Activated naive CD4-positive, alpha-beta T cell treated with anti-CD3 and anti-CD28 coated beads for 36 hours (primary cell): ENCODE measurements at regions not wholly inside any gene's neighbourhood (a gene's known extent, or its start where the extent isn't known, plus 50 kb on each side); places are given as distances from the start of the nearest gene placed in this dataset.

Experiments
- CTCF ChIA-PET: fragments of 350-600 bp; sonication (Branson Sonifier 250); formaldehyde crosslinking; loops from one replicate; lab custom pipeline; 2021; ENCODE audit warnings: antibody characterized with exemption; lab: Charles Lee
- DNase-seq: peaks from one replicate; pipeline ENCODE4 v3.0.0-alpha.2; 2020
- H3K27ac Mint-ChIP-seq: one replicate; pipeline ENCODE4 v1.8.0; 2021; ENCODE audit warnings: mild to moderate bottlenecking, mixed read lengths
- H3K27me3 Mint-ChIP-seq: one replicate; pipeline ENCODE4 v1.8.0; 2021; ENCODE audit warnings: low read depth, mixed read lengths
- H3K36me3 Mint-ChIP-seq: one replicate; pipeline ENCODE4 v1.8.0; 2021; ENCODE audit warnings: low read depth, mixed read lengths
- H3K4me1 Mint-ChIP-seq: one replicate; pipeline ENCODE4 v1.8.0; 2021; ENCODE audit warnings: low read depth, mixed read lengths
- H3K4me3 Mint-ChIP-seq: one replicate; pipeline ENCODE4 v1.8.0; 2021; ENCODE audit warnings: mild to moderate bottlenecking, moderate library complexity, mixed read lengths
- H3K9me3 Mint-ChIP-seq: one replicate; pipeline ENCODE4 v1.8.0; 2021; ENCODE audit warnings: mixed read lengths
- intact Hi-C: fragments of 100-400 bp; cut with micrococcal nuclease; formaldehyde crosslinking; loops from one replicate; pipeline ENCODE4 v1.15.1; 2023

DNA sequence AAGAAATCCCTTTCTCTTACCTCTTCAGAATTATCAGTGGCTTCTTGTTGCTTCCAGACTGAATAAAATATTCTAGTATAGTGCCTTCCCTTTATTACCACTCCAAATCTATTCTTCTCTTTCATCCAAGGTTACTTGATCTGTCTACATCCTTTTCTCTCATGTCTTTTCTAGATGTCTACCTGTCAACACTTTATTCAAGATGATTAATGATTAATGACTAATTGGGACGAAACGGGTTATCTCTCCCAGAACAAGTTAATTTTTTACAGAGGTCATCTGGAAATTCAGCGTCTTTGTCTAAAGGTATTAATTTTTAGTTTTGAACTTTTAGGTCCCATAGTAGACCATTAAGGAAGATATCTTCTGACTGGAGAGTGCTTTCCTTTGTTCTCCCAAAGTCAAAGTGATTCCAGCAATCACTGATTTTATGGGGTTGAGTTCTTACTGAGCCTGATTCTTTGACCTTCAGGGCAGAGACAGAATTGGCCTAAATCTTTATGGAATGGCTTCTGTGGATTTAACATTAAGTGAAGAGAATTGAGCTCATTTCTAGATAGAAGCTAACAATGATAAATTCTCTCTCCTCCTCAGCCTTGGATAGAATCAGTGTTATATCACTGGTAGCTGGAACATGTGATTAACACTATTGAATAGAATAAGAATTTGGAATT, 335.4 kb upstream of the TEX13C start:
- Mint-ChIP-seq H3K27ac (no peak overlapping the region), H3K9me3 (no peaks in the 10 kb centered on the region), H3K27me3 (no peaks in the 10 kb centered on the region), H3K4me3 (no peak overlapping the region), H3K4me1 (no peaks in the 10 kb centered on the region), H3K36me3 (no peaks in the 10 kb centered on the region)
- DNase-seq: no peak
- CTCF ChIA-PET: no interaction called here
- intact Hi-C loops: no loop called here

DNA sequence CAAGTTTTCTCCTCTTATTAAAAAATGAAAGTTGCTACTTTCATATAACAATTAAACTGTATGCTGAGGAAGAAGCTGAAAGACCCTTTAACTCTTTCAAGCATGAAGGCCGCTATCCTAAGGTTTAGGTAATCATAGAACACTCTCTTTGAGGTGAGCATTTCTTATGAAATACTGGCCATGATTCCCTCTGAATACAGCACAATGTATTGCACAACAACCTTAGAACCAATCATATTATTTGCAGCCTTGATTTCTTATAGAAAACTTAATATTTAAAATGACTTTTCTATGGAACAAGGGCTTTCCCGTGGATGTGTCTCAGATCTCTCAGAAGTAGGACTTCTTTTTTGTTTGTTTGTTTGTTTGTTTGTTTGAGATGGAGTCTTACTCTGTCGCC, 333.4 kb upstream of the TEX13C start:
- no peak overlapping the region for H3K4me3 Mint-ChIP-seq
- intact Hi-C loops: no loop called here
- no peak overlapping the region for H3K27ac Mint-ChIP-seq
- H3K4me1 Mint-ChIP-seq: no peaks in the 10 kb centered on the region
- H3K27me3 Mint-ChIP-seq: no peaks in the 10 kb centered on the region
- H3K9me3 Mint-ChIP-seq: no peaks in the 10 kb centered on the region
- no peaks in the 10 kb centered on the region for H3K36me3 Mint-ChIP-seq
- no peak for DNase-seq
- CTCF ChIA-PET: no interaction called here

DNA sequence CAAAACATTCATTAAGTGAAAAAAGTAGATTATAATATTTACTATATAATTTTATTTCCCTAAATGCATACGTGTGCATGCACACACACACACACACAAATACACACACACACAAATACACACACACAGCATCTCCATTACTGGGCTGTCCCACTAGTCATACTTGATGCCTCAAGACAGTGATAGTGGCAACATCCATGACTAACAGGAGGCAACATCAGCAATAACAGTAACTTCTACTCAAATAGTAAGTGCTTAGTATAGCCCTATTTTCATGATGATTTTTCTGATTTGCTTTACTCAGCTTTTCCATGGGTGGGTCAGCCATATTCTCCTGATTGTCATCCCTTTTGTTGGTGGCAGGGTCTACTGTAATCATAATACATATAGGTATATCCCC, 325.9 kb upstream of the TEX13C start:
- CTCF ChIA-PET: interaction anchor here (1.0 kb wide), 1 partner anchor 17 kb away, joined by 3 read pairs; no protein-coding TSS in a partner anchor
- Mint-ChIP-seq H3K36me3 (no peaks in the 10 kb centered on the region), H3K4me3 (no peak overlapping the region), H3K27me3 (no peaks in the 10 kb centered on the region), H3K27ac (no peak overlapping the region), H3K9me3 (no peaks in the 10 kb centered on the region), H3K4me1 (no peaks in the 10 kb centered on the region)
- no peak for DNase-seq
- intact Hi-C loops: no loop called here

DNA sequence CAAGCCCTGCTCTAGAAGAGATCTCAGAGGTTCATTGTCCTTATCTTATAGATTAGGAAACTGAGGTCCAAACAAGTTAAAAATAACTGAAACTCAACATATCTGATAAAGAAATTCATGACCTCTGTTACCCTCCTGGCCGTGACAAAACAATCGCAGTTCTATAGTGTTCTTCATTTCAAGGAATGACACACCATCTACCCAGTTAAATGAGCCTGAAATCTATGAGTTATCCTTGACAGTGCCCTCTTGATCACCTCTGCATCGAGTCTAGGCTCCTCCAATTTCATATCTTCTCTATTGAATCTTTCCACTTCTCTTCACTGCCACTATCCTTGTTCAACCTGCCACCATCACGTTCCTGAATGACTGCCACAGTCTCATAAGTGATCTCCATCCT, 325.3 kb upstream of the TEX13C start:
- no peak for DNase-seq
- Mint-ChIP-seq H3K27ac (no peak overlapping the region), H3K36me3 (no peaks in the 10 kb centered on the region), H3K4me3 (no peak overlapping the region), H3K4me1 (no peaks in the 10 kb centered on the region), H3K9me3 (no peaks in the 10 kb centered on the region), H3K27me3 (no peaks in the 10 kb centered on the region)
- intact Hi-C loops: no loop called here
- CTCF ChIA-PET: no interaction called here

- Mint-ChIP-seq H3K36me3 (no peaks in the 10 kb centered on the region), H3K27ac (no peak overlapping the region), H3K4me1 (no peaks in the 10 kb centered on the region), H3K27me3 (no peaks in the 10 kb centered on the region), H3K9me3 (no peaks in the 10 kb centered on the region), H3K4me3 (no peak overlapping the region)
- no peak for DNase-seq
- intact Hi-C loops: no loop called here
- CTCF ChIA-PET: no interaction called here
These were observed 315.8 kb upstream of the TEX13C start for GRCh38 chrX:125003746-125004446.

DNA sequence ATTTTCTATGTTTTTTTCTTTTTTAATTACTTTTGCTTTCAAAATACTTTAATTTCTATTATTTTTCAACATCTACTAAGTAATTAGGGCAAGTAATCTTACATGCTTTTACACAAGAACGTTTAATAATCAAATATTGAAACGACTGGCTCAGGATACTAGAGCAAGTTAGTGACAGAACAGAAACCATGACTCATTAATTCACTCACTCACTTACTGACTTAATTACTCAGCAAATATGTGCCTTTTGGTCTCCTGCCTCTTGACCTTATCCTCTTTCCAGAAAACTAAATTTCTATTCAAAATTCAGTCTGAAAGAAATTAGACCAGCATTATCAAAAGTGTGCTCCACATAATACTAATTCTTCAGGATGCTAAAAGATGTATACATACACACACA, 314.9 kb upstream of the TEX13C start:
- intact Hi-C loops: no loop called here
- DNase-seq: no peak
- Mint-ChIP-seq H3K4me3 (no peak overlapping the region), H3K4me1 (no peaks in the 10 kb centered on the region), H3K27me3 (no peaks in the 10 kb centered on the region), H3K27ac (no peak overlapping the region), H3K9me3 (no peaks in the 10 kb centered on the region), H3K36me3 (no peaks in the 10 kb centered on the region)
- CTCF ChIA-PET: no interaction called here

DNA sequence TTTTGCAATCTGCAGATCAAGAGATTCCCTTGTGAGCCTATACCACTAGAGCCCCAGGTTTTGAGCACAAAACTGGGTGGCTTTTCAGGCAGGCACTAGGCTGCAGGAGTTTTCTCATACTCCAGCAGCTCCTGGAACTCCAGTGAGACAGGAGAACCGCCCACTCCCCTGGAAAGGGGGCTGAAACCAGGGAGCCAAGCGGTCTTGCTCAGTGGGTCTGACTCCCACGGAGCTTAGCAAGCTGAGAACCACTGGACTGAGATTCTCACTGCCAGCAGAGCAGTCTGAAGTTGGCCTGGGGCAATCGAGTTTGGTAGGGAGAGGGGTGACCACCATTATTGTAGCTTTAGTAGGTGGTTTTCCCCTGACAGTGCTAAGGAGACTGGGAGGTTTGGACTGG, 313.8 kb upstream of the TEX13C start:
- Mint-ChIP-seq H3K4me3 (no peak overlapping the region), H3K9me3 (no peaks in the 10 kb centered on the region), H3K27me3 (no peaks in the 10 kb centered on the region), H3K27ac (no peak overlapping the region), H3K4me1 (no peaks in the 10 kb centered on the region), H3K36me3 (no peaks in the 10 kb centered on the region)
- CTCF ChIA-PET: no interaction called here
- no peak for DNase-seq
- intact Hi-C loops: no loop called here

DNA sequence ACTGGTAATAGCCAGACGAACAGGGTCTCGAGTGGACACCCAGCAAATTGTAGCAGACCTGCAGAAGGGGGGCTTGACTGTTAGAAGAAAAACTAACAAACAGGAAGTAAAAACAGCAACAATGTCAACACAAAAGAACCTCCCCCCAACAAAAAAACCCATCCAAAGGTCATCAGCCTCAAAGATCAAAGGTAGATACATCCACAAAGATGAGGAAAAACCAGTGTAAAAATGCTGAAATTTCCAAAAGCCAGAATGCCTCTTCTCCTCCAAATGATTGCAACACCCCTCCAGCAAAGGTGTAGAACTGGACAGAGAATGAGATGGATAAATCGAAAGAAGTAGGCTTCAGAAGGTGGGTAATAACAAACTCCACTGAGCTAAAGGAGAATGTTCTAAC, 313.0 kb upstream of the TEX13C start:
- H3K27ac Mint-ChIP-seq: no peak overlapping the region
- intact Hi-C loops: no loop called here

DNA sequence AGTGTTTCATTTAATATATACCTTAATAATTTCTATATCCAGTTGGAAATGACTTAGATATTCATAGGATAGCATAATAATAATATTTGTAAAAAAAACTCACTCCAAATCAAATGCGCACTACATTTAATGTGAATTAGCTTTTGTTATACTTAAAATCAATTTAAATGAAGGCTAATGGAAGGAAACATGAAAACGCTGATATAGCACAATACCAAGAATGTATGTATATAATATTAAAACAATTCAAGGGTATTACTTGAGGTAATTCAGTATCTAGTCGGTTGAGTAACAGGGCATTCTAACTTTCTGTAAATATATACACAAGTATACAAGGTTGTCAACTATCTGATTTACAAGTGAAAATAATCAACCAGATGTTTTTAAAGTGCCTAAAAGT, 307.1 kb upstream of the TEX13C start:
- H3K27ac Mint-ChIP-seq: no peak overlapping the region
- intact Hi-C loops: no loop called here

More for the DNA sequence above, 313.0 kb upstream of the TEX13C start:
- no peaks in the 10 kb centered on the region for H3K4me1 Mint-ChIP-seq
- H3K4me3 Mint-ChIP-seq: no peak overlapping the region
- DNase-seq: no peak
- no peaks in the 10 kb centered on the region for H3K9me3 Mint-ChIP-seq
- no peaks in the 10 kb centered on the region for H3K36me3 Mint-ChIP-seq
- no peaks in the 10 kb centered on the region for H3K27me3 Mint-ChIP-seq
- CTCF ChIA-PET: no interaction called here

DNA sequence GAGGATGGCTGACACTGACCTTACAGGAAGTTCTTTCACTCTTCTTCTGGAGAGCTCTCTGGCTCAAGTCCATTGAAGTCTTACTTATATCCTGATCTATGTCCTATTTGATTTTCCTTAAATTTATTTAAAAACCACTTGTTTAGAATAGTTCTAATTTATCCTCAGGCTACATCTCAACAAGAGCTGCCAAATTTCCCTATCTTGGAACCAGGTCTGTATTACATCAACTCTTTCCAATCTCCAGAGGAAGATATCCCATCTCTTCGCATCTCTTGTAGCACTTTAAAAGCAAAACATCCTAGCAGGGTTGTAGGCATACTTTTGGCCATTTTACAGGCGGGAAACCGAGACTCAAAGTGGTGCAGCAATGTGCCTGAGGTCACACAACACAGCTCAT, 290.5 kb upstream of the TEX13C start:
- no peak for DNase-seq
- Mint-ChIP-seq H3K27me3 (no peaks in the 10 kb centered on the region), H3K4me1 (peaks cover 2% of the 10 kb centered on the region), H3K9me3 (no peaks in the 10 kb centered on the region), H3K36me3 (no peaks in the 10 kb centered on the region), H3K27ac (no peak overlapping the region), H3K4me3 (no peak overlapping the region)
- CTCF ChIA-PET: no interaction called here
- intact Hi-C loops: no loop called here

More for the DNA sequence above, 307.1 kb upstream of the TEX13C start:
- Mint-ChIP-seq H3K27me3 (no peaks in the 10 kb centered on the region), H3K4me3 (no peak overlapping the region), H3K4me1 (no peaks in the 10 kb centered on the region), H3K36me3 (no peaks in the 10 kb centered on the region), H3K9me3 (no peaks in the 10 kb centered on the region)
- CTCF ChIA-PET: no interaction called here
- no peak for DNase-seq
